Vagina (tissue), 2 donors: ENCODE measurements at regions not wholly inside any gene's neighbourhood (a gene's known extent, or its start where the extent isn't known, plus 50 kb on each side); places are given as distances from the start of the nearest gene placed in this dataset.

Source experiments
- POLR2AphosphoS5 ChIP-seq, 2 donors: sonication (generic); formaldehyde crosslinking; IDR thresholded peaks; one replicate each; pipeline ENCODE4 v1.9.0; 2017; ENCODE audit warnings: antibody characterized with exemption in 2 of 2, mild to moderate bottlenecking in 2 of 2, low read depth in 1 of 2; ENCODE audit not compliant: insufficient read depth in 1 of 2
- TF ChIP-seq, protein P1 (sequence below), 3 experiments: fragments of 450-650 bp in 2 of 3; fragments of 200-600 bp in 1 of 3; sonication (generic) in 1 of 3; IDR thresholded peaks; one replicate each; pipeline ENCODE4 v1.5.1; 2017 to 2019; ENCODE audit warnings: antibody characterized with exemption in 3 of 3, mild to moderate bottlenecking in 2 of 3, moderate library complexity in 2 of 3

GRCh38 chr4:123653236-123653635 is 256.6 kb downstream of the SPRY1 start:
- TF ChIP-seq, protein P1, sequence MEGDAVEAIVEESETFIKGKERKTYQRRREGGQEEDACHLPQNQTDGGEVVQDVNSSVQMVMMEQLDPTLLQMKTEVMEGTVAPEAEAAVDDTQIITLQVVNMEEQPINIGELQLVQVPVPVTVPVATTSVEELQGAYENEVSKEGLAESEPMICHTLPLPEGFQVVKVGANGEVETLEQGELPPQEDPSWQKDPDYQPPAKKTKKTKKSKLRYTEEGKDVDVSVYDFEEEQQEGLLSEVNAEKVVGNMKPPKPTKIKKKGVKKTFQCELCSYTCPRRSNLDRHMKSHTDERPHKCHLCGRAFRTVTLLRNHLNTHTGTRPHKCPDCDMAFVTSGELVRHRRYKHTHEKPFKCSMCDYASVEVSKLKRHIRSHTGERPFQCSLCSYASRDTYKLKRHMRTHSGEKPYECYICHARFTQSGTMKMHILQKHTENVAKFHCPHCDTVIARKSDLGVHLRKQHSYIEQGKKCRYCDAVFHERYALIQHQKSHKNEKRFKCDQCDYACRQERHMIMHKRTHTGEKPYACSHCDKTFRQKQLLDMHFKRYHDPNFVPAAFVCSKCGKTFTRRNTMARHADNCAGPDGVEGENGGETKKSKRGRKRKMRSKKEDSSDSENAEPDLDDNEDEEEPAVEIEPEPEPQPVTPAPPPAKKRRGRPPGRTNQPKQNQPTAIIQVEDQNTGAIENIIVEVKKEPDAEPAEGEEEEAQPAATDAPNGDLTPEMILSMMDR (IDR thresholded peaks at IDR 0.05), result no peak
- no peak for TF ChIP-seq POLR2AphosphoS5 (IDR thresholded peaks at IDR 0.05; ENCODE audit: insufficient read depth in 1 of 2, low read depth in 1 of 2)
